Pancreas (tissue), 10 donors: ENCODE measurements at regions not wholly inside any gene's neighbourhood (a gene's known extent, or its start where the extent isn't known, plus 50 kb on each side); places are given as distances from the start of the nearest gene placed in this dataset.

Experiments used
- ATAC-seq, 4 donors: fragments of 200-7000 bp; cut with Tn5 transposase; one replicate each; pipeline versions ENCODE4 v1.8.0 to v1.9.1; 2020; ENCODE audit warnings: mild to moderate bottlenecking in 4 of 4, moderate library complexity in 4 of 4
- DNase-seq, 6 donors: peaks; one replicate each; pipeline ENCODE4 v3.0.0-alpha.2; 2020
- FAIRE-seq: peaks from 2 replicates; lab custom pipeline; 2012; peaks lifted over from hg19 to GRCh38; lab: Jason Lieb, UNC
- H3K27ac ChIP-seq, 4 donors: fragments of 200-600 bp; sonication (generic); 1 replicate in 3 of 4; 2 replicates in 1 of 4; pipeline versions ENCODE4 v1.5.0 to v1.8.0; 2020
- H3K27me3 ChIP-seq, 4 donors: fragments of 200-600 bp; one replicate each; pipeline ENCODE4 v1.8.0; 2021
- H3K36me3 ChIP-seq, 3 donors: fragments of 200-600 bp; sonication (generic) in 1 of 3; one replicate each; pipeline versions ENCODE4 v1.5.0 to v1.8.0; 2020 to 2021
- H3K4me1 ChIP-seq, 3 donors: fragments of 200-600 bp; one replicate each; pipeline ENCODE4 v1.8.0; 2021
- H3K4me3 ChIP-seq, 4 donors: fragments of 200-600 bp; sonication (generic) in 2 of 4; one replicate each; pipeline versions ENCODE4 v1.5.0 to v1.8.0; 2020 to 2021
- H3K9me3 ChIP-seq, 4 donors: fragments of 200-600 bp; one replicate each; pipeline ENCODE4 v1.8.0; 2021
- CTCF ChIP-seq, 4 donors: fragments of 200-600 bp; sonication (generic) in 3 of 4; IDR thresholded peaks; one replicate each; pipeline versions ENCODE4 v1.5.0 to v1.8.0; 2021; ENCODE audit warnings: antibody characterized with exemption in 4 of 4
- WGBS, 2 donors: extraction: QIAGEN DNeasy Blood & Tissue Kit; methylation state at CpG; one replicate each; pipeline ENCODE4 v1.1.7; 2013; 5-methylcytosine and 5-hydroxymethylcytosine counted together
- intact Hi-C, 3 donors: fragments of 100-400 bp; cut with DNase I; formaldehyde crosslinking; loops; one replicate each; pipeline versions ENCODE4 v1.11.1 to v1.14.2; 2022
- donor health status: healthy with polysubstance abuse.
- donor health status: DM: no; HTN: no; CAD: no; lungs with moderate emphysema.
- donor health status: DM: no; HTN: no; CAD: no.
- donor health status: control.
- donor health status: control.
- donor health status: Bipolar disorder and iron deficiency.
- donor health status: DM: yes; HTN: yes; CAD: no.
- donor health status: DM: no; HTN: no; CAD: no.
- donor health status: DM: no; HTN: no; CAD: no.
- donor health status: DM: yes; HTN: yes; CAD: no.

- intact Hi-C loops = no loop called here
- 91 to 93% methylated on average over 6 of the region's 6 CpGs for WGBS, 2 donors
- Histone ChIP-seq H3K27me3 (no peaks in the 10 kb centered on the region), H3K4me1 (no peaks in the 10 kb centered on the region), H3K36me3 (no peaks in the 10 kb centered on the region), H3K9me3 (no peaks in the 10 kb centered on the region), H3K27ac (no peak overlapping the region), H3K4me3 (no peak overlapping the region)
- ATAC-seq (no peak), DNase-seq (no peak), FAIRE-seq (no peak)
- no peak for TF ChIP-seq CTCF (IDR thresholded peaks at IDR 0.05)
Observed at GRCh38 chr15:38876211-38876610, 311.6 kb upstream of the RASGRP1 start.

DNA sequence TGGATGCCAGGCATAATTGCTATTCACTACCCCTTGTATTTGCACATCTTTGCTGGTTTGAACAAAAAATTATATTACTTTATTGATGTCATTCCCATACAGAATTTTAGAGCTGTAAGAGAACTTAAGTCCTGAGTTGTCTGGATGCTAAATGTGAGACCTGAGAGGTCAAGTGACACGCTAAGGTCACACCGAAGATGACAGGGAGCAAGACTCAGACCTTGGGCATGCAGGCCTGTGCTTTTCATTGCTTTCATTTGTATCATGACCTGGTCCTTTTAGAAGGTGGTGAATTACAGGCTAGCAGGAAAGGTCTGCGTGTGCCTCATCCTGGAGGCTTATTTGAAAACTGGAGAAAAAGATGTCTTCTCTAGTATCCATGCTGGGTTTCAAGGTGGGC lies 312.0 kb upstream of the RASGRP1 start:
- no peak for ATAC-seq
- WGBS, 2 donors = 93 to 98% methylated on average over 3 of the region's 3 CpGs

DNA sequence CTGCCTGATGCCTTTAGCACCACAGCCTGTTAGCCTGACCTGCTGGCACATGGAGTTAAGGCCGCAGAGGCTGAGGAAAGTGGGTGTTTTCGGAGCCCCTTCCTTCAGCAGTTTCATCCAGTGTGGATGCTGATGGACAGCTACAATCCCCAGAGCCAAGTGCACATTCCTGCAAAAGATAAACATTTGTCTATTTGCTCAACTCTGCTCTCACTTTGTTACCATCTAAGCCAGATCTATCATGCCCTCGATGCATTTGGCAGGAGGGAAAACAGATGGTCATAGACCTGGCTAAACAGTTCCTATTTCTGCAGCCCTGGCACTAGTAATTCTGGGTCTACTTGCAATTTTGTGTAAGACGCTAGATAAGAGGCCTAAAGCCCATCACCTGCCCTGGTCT lies 312.9 kb upstream of the RASGRP1 start:
- H3K4me1 ChIP-seq = no peaks in the 10 kb centered on the region
- no peak for FAIRE-seq
- no peak for DNase-seq
- H3K4me3 ChIP-seq = no peak overlapping the region
- no peaks in the 10 kb centered on the region for H3K27me3 ChIP-seq
- ATAC-seq = peak in 2 of 4 donors; percentile 32 to 47
- H3K9me3 ChIP-seq = no peaks in the 10 kb centered on the region
- no peaks in the 10 kb centered on the region for H3K36me3 ChIP-seq
- TF ChIP-seq CTCF (IDR thresholded peaks at IDR 0.05) = no peak
- no peak overlapping the region for H3K27ac ChIP-seq
- WGBS, 2 donors = 63 to 67% methylated on average over 4 of the region's 4 CpGs
- intact Hi-C loops = no loop called here

More for the DNA sequence above, 312.0 kb upstream of the RASGRP1 start:
- intact Hi-C loops = no loop called here
- FAIRE-seq = no peak
- H3K27me3 ChIP-seq = no peaks in the 10 kb centered on the region
- TF ChIP-seq CTCF (IDR thresholded peaks at IDR 0.05) = no peak
- H3K4me1 ChIP-seq = no peaks in the 10 kb centered on the region
- DNase-seq = no peak
- H3K27ac ChIP-seq = no peak overlapping the region
- H3K9me3 ChIP-seq = no peaks in the 10 kb centered on the region
- H3K36me3 ChIP-seq = no peaks in the 10 kb centered on the region
- H3K4me3 ChIP-seq = no peak overlapping the region

DNA sequence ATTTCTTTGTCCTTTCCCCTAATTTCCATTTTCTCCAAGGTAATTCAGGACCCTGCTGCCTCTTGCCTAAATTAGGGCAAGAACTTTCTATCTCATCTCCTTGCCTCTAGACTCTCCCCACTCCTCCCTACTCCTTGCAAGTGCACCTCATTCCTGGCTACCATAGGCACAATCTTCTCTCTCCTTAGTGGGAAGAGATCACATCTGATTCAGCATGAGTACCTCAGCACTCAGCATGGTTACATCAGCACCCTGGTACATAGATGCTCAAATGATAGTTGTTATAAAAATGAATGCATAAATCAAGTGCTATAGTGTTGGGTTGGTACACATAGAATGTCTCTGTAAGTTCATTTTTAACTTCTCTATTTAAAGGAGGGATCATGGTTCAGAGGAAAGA lies 313.4 kb upstream of the RASGRP1 start:
- no peak for TF ChIP-seq CTCF (IDR thresholded peaks at IDR 0.05)
- Histone ChIP-seq H3K4me1 (no peaks in the 10 kb centered on the region), H3K4me3 (no peak overlapping the region), H3K27me3 (no peaks in the 10 kb centered on the region), H3K9me3 (no peaks in the 10 kb centered on the region), H3K27ac (no peak overlapping the region), H3K36me3 (no peaks in the 10 kb centered on the region)
- DNase-seq (no peak), ATAC-seq (no peak), FAIRE-seq (no peak)
- intact Hi-C loops = no loop called here

- Histone ChIP-seq H3K4me3 (no peak overlapping the region), H3K4me1 (no peaks in the 10 kb centered on the region), H3K27me3 (no peaks in the 10 kb centered on the region), H3K36me3 (no peaks in the 10 kb centered on the region), H3K9me3 (no peaks in the 10 kb centered on the region), H3K27ac (no peak overlapping the region)
- intact Hi-C loops = no loop called here
- no peak for ATAC-seq
- TF ChIP-seq CTCF (IDR thresholded peaks at IDR 0.05) = no peak
- 71 to 83% methylated on average over 2 of the region's 2 CpGs for WGBS, 2 donors
- DNase-seq = peak in 2 of 6 donors; percentile 23 to 54
- no peak for FAIRE-seq
Observed at GRCh38 chr15:38878926-38879325, 314.3 kb upstream of the RASGRP1 start.
